Neural cell (in vitro differentiated cells): ENCODE measurements at regions not wholly inside any gene's neighbourhood (a gene's known extent, or its start where the extent isn't known, plus 50 kb on each side); places are given as distances from the start of the nearest gene placed in this dataset.
A peak's percentile ranks its signal among the peaks of the same experiment; 100 is the strongest.

Experiments used
- H2AFZ ChIP-seq: fragments of 200-600, 300-800 bp; sonication (generic), shearing (Covaris generic); 2 replicates; pipeline ENCODE4 v1.6.0; 2014; ENCODE audit warnings: low read depth, mild to moderate bottlenecking, antibody characterized with exemption, low read length, moderate library complexity
- H3F3A ChIP-seq: fragments of 200-600 bp; shearing (Covaris generic); 2 replicates; pipeline ENCODE4 v1.6.1; 2016; ENCODE audit warnings: mild to moderate bottlenecking, moderate library complexity, mixed read lengths, antibody characterized with exemption, low read length; ENCODE audit not compliant: insufficient read depth, poor library complexity, severe bottlenecking
- H3K27ac ChIP-seq: fragments of 200-600, 300-800 bp; sonication (generic), shearing (Covaris generic); 2 replicates; pipeline ENCODE4 v1.5.1; 2014; ENCODE audit warnings: mild to moderate bottlenecking, low read length, moderate library complexity
- H3K27me3 ChIP-seq: fragments of 300-800, 200-600 bp; sonication (generic), shearing (Covaris generic); 2 replicates; pipeline ENCODE4 v1.6.0; 2014; ENCODE audit warnings: mild to moderate bottlenecking, low read depth, low read length, moderate library complexity; ENCODE audit not compliant: insufficient read depth
- H3K36me3 ChIP-seq: fragments of 300-800, 200-600 bp; sonication (generic), shearing (Covaris generic); 2 replicates; pipeline ENCODE4 v1.5.1; 2014; ENCODE audit warnings: mild to moderate bottlenecking, antibody characterized with exemption, low read length, moderate library complexity; ENCODE audit not compliant: insufficient read depth
- H3K4me2 ChIP-seq: fragments of 300-800, 200-600 bp; sonication (generic), shearing (Covaris generic); 2 replicates; pipeline ENCODE4 v1.6.0; 2014; ENCODE audit warnings: mild to moderate bottlenecking, low read length
- H3K4me3 ChIP-seq: fragments of 300-800, 200-600 bp; sonication (generic), shearing (Covaris generic); 2 replicates; pipeline ENCODE4 v1.5.1; 2014; ENCODE audit warnings: mild to moderate bottlenecking, low read length, moderate library complexity
- H3K79me2 ChIP-seq: fragments of 200-600 bp; shearing (Covaris generic); replicated peaks from 2 replicates; pipeline ENCODE4 v1.6.0; 2014; ENCODE audit warnings: mild to moderate bottlenecking, low read length, moderate library complexity; ENCODE audit not compliant: insufficient read depth
- H3K9ac ChIP-seq: fragments of 300-800, 200-600 bp; sonication (generic), shearing (Covaris generic); 2 replicates; pipeline ENCODE4 v1.6.1; 2016; ENCODE audit warnings: mild to moderate bottlenecking, low read length, mixed read lengths
- H3K9me2 ChIP-seq: fragments of 200-600 bp; shearing (Covaris generic); 2 replicates; pipeline ENCODE4 v1.6.1; 2016; ENCODE audit warnings: mild to moderate bottlenecking, low read length, mixed read lengths; ENCODE audit not compliant: insufficient read depth
- H3K9me3 ChIP-seq: fragments of 200-600, 300-800 bp; sonication (generic), shearing (Covaris generic); 2 replicates; pipeline ENCODE4 v1.6.1; 2016; ENCODE audit warnings: mild to moderate bottlenecking, mixed run types, low read length, moderate library complexity, mixed read lengths
- H4K20me1 ChIP-seq: fragments of 200-600 bp; shearing (Covaris generic); 2 replicates; pipeline ENCODE4 v1.6.1; 2016; ENCODE audit warnings: mild to moderate bottlenecking, mixed run types; ENCODE audit not compliant: insufficient read depth
- CTCF ChIP-seq: fragments of 450-650 bp; IDR thresholded peaks from 2 replicates; pipeline ENCODE4 v1.5.1; 2014; ENCODE audit warnings: antibody characterized with exemption, mild to moderate bottlenecking, moderate library complexity; ENCODE audit not compliant: poor library complexity, severe bottlenecking
- EP300 ChIP-seq: fragments of 450-650 bp; conservative IDR thresholded peaks from 2 replicates; pipeline ENCODE4 v1.6.1; 2014; ENCODE audit warnings: antibody characterized with exemption, mild to moderate bottlenecking, moderate library complexity; ENCODE audit not compliant: poor library complexity, severe bottlenecking
- EZH2 ChIP-seq: fragments of 200-600, 300-800 bp; shearing (Covaris generic), sonication (generic); IDR thresholded peaks from 2 replicates; pipeline ENCODE4 v1.6.1; 2014; ENCODE audit warnings: antibody characterized with exemption, low read length, borderline replicate concordance, mild to moderate bottlenecking; ENCODE audit not compliant: insufficient read depth, poor library complexity, severe bottlenecking
- MXI1 ChIP-seq: fragments of 450-650 bp; conservative IDR thresholded peaks from 2 replicates; pipeline ENCODE4 v1.6.1; 2014; ENCODE audit warnings: antibody characterized with exemption, mild to moderate bottlenecking; ENCODE audit not compliant: poor library complexity, severe bottlenecking
- POLR2AphosphoS5 ChIP-seq: IDR thresholded peaks from 2 replicates; pipeline ENCODE4 v1.6.1; 2012
- RAD21 ChIP-seq: fragments of 450-650 bp; conservative IDR thresholded peaks from 2 replicates; pipeline ENCODE4 v1.6.1; 2014; ENCODE audit warnings: antibody characterized with exemption, mild to moderate bottlenecking, moderate library complexity
- SMC3 ChIP-seq: fragments of 450-650 bp; conservative IDR thresholded peaks from 2 replicates; pipeline ENCODE4 v1.6.1; 2014; ENCODE audit warnings: antibody characterized with exemption, mild to moderate bottlenecking, moderate library complexity; ENCODE audit not compliant: poor library complexity
- TAF1 ChIP-seq: IDR thresholded peaks from 2 replicates; pipeline ENCODE4 v1.6.1; 2012; ENCODE audit warnings: low read depth
- TF ChIP-seq, protein P1 (sequence below): IDR thresholded peaks from 2 replicates; pipeline ENCODE4 v1.6.1; 2012; ENCODE audit warnings: borderline replicate concordance

GRCh38 chr4:14065406-14065805 lies 437.9 kb upstream of the BOD1L1 start:
- Histone ChIP-seq H3K36me3 (no peaks in the 10 kb centered on the region), H4K20me1 (no peaks in the 10 kb centered on the region), H3K9ac (no peak overlapping the region), H3K4me3 (no peak overlapping the region), H3F3A (no peaks in the 10 kb centered on the region), H3K9me3 (no peaks in the 10 kb centered on the region), H2AFZ (no peak overlapping the region), H3K27me3 (no peaks in the 10 kb centered on the region), H3K79me2 (no peaks in the 10 kb centered on the region), H3K4me2 (no peak overlapping the region), H3K9me2 (no peaks in the 10 kb centered on the region), H3K27ac (peak overlapping the region; percentile 25)
- TF ChIP-seq EZH2 (no peak), TAF1 (no peak), SMC3 (no peak), CTCF (no peak), EP300 (no peak), MXI1 (no peak), RAD21 (no peak), POLR2AphosphoS5 (no peak)
- TF ChIP-seq, protein P1, sequence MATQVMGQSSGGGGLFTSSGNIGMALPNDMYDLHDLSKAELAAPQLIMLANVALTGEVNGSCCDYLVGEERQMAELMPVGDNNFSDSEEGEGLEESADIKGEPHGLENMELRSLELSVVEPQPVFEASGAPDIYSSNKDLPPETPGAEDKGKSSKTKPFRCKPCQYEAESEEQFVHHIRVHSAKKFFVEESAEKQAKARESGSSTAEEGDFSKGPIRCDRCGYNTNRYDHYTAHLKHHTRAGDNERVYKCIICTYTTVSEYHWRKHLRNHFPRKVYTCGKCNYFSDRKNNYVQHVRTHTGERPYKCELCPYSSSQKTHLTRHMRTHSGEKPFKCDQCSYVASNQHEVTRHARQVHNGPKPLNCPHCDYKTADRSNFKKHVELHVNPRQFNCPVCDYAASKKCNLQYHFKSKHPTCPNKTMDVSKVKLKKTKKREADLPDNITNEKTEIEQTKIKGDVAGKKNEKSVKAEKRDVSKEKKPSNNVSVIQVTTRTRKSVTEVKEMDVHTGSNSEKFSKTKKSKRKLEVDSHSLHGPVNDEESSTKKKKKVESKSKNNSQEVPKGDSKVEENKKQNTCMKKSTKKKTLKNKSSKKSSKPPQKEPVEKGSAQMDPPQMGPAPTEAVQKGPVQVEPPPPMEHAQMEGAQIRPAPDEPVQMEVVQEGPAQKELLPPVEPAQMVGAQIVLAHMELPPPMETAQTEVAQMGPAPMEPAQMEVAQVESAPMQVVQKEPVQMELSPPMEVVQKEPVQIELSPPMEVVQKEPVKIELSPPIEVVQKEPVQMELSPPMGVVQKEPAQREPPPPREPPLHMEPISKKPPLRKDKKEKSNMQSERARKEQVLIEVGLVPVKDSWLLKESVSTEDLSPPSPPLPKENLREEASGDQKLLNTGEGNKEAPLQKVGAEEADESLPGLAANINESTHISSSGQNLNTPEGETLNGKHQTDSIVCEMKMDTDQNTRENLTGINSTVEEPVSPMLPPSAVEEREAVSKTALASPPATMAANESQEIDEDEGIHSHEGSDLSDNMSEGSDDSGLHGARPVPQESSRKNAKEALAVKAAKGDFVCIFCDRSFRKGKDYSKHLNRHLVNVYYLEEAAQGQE: no peak

GRCh38 chr4:14066979-14067378 lies 439.5 kb upstream of the BOD1L1 start:
- H3K9ac ChIP-seq: no peak overlapping the region
- H3K36me3 ChIP-seq: no peaks in the 10 kb centered on the region
- no peaks in the 10 kb centered on the region for H3K27me3 ChIP-seq
- no peaks in the 10 kb centered on the region for H3K9me3 ChIP-seq
- no peak overlapping the region for H2AFZ ChIP-seq
- H3F3A ChIP-seq: no peaks in the 10 kb centered on the region
- no peaks in the 10 kb centered on the region for H3K79me2 ChIP-seq
- H3K4me2 ChIP-seq: no peak overlapping the region
- no peak overlapping the region for H3K4me3 ChIP-seq
- no peak overlapping the region for H3K27ac ChIP-seq
- no peaks in the 10 kb centered on the region for H4K20me1 ChIP-seq
- TF ChIP-seq SMC3 (no peak), RAD21 (no peak), TAF1 (no peak), POLR2AphosphoS5 (no peak), CTCF (no peak), EZH2 (no peak), MXI1 (no peak), EP300 (no peak)
- TF ChIP-seq, protein P1: no peak
- H3K9me2 ChIP-seq: no peaks in the 10 kb centered on the region
